Activated CD8-positive, alpha-beta T cell treated with anti-CD3 and anti-CD28 coated beads for 36 hours (primary cell): ENCODE measurements at regions not wholly inside any gene's neighbourhood (a gene's known extent, or its start where the extent isn't known, plus 50 kb on each side); places are given as distances from the start of the nearest gene placed in this dataset.

Experiments used
- ATAC-seq: fragments of 200-7000 bp; cut with Tn5 transposase; one replicate; pipeline ENCODE4 v1.10.0; 2021; ENCODE audit warnings: mild to moderate bottlenecking, moderate library complexity
- CTCF ChIA-PET: fragments of 350-600 bp; sonication (Branson Sonifier 250); formaldehyde crosslinking; loops from one replicate; lab custom pipeline; 2021; ENCODE audit warnings: antibody characterized with exemption; lab: Charles Lee
- POLR2A ChIA-PET: fragments of 350-600 bp; sonication (Branson Sonifier 250); formaldehyde crosslinking; loops from one replicate; lab custom pipeline; 2021; ENCODE audit warnings: antibody characterized with exemption; lab: Charles Lee
- DNase-seq: peaks from one replicate; pipeline ENCODE4 v3.0.0-alpha.2; 2020
- H3K27ac Mint-ChIP-seq: one replicate; pipeline ENCODE4 v1.8.0; 2021; ENCODE audit warnings: mild to moderate bottlenecking, mixed read lengths
- H3K27me3 Mint-ChIP-seq: one replicate; pipeline ENCODE4 v1.8.0; 2021; ENCODE audit warnings: mixed read lengths
- H3K36me3 Mint-ChIP-seq: one replicate; pipeline ENCODE4 v1.8.0; 2021; ENCODE audit warnings: low read depth, mixed read lengths
- H3K4me1 Mint-ChIP-seq: one replicate; pipeline ENCODE4 v1.8.0; 2021; ENCODE audit warnings: low read depth, mixed read lengths
- H3K4me3 Mint-ChIP-seq: one replicate; pipeline ENCODE4 v1.8.0; 2021; ENCODE audit warnings: mild to moderate bottlenecking, moderate library complexity, mixed read lengths
- H3K9me3 Mint-ChIP-seq: one replicate; pipeline ENCODE4 v1.8.0; 2021; ENCODE audit warnings: mixed read lengths
- CTCF ChIP-seq: fragments of 200-600 bp; IDR thresholded peaks from one replicate; pipeline ENCODE4 v1.8.0; 2022; ENCODE audit warnings: antibody characterized with exemption, mild to moderate bottlenecking
- intact Hi-C: fragments of 100-400 bp; cut with micrococcal nuclease; formaldehyde crosslinking; loops from one replicate; pipeline ENCODE4 v1.10.0; 2022

DNA sequence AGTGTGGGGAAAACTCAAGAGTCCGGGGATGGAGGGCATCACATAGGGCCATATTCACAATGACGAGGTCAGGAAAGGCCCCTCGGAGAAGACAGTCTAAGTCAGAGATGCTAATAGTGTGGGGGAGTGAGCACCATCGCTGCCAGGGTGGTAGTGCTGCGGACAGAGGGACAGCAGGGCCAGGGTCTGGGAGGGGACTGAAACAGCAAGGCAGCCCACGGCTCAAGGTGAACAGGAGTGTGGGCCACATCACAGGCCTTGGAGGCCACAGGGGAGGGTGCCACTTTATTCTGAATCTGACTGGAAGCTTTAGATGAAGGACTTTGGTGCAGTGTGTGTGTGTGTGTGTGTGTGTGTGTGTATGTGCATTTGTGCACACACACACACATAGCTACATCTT lies 130.9 kb upstream of the GLI2 start:
- no peak overlapping the region for H3K4me3 Mint-ChIP-seq
- intact Hi-C loops, result no loop called here

DNA sequence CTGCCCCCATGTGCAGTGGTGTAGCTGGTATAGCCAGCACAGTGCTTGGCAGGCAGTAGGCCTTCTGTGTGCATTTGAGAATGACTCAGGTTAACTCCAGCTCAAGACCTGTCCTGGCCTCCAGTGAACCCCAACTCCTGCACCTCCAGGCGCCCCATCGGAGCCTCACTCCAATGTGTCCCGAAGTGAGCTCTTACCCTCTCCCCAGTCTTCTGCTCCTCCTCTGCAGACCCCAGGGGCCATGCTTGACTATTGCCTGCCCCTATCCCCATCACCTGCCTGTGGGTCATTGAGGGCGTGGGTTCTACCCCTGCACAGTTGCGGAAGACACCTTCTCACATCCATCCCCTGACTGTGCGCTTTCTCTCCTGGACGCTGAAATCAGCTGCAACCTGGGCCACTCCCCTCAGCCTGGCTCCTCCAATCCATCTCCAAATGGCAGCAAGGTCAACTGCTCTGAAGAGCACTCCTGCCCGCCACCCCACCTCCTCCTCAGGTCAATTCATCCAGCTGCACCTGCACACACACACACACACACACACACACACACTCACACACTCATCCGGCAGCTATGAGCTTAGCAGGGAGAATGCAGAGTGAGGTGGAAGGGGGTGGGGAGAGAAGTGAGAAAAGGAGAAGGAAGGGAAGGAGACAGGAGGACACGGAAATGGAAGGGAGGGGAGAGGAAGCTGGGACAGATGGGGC lies 130.3 kb upstream of the GLI2 start:
- Mint-ChIP-seq H3K27ac (no peak overlapping the region), H3K36me3 (no peaks in the 10 kb centered on the region), H3K4me1 (no peaks in the 10 kb centered on the region), H3K27me3 (peaks cover 6% of the 10 kb centered on the region), H3K9me3 (no peaks in the 10 kb centered on the region), H3K4me3 (no peak overlapping the region)
- ChIA-PET CTCF (no interaction called here), POLR2A (no interaction called here)
- intact Hi-C loops, result no loop called here
- ATAC-seq (no peak), DNase-seq (no peak)
- TF ChIP-seq CTCF, result no peak

More for the DNA sequence above, 130.9 kb upstream of the GLI2 start:
- no peaks in the 10 kb centered on the region for H3K4me1 Mint-ChIP-seq
- TF ChIP-seq CTCF, result no peak
- no peak for DNase-seq
- ATAC-seq, result no peak
- POLR2A ChIA-PET, result no interaction called here
- H3K27me3 Mint-ChIP-seq, result peaks cover 6% of the 10 kb centered on the region
- H3K27ac Mint-ChIP-seq, result no peak overlapping the region
- H3K9me3 Mint-ChIP-seq, result no peaks in the 10 kb centered on the region
- CTCF ChIA-PET, result no interaction called here
- H3K36me3 Mint-ChIP-seq, result no peaks in the 10 kb centered on the region

DNA sequence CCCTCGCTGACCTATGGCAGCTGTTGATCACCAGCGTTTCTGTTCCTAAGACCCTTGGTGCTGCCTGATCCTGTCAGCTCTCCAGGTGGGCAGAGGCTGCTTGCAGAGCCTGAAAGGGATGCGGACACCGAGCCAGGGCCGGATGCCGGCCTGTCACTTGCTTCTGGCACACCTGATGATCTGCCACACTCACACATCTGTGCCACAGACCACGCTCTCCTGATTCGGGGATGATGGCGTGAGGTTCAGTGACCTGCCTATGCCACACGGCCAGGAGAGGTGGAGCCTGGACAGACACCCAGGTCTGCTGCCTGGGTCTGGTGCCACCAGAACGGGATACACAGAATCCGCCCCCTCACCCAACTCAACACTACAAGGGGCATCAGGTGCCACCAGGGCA lies 129.4 kb upstream of the GLI2 start:
- intact Hi-C loops, result no loop called here
- CTCF ChIA-PET, result no interaction called here
- Mint-ChIP-seq H3K36me3 (no peaks in the 10 kb centered on the region), H3K4me3 (no peak overlapping the region), H3K27me3 (peaks cover 6% of the 10 kb centered on the region), H3K27ac (no peak overlapping the region), H3K9me3 (no peaks in the 10 kb centered on the region), H3K4me1 (no peaks in the 10 kb centered on the region)
- TF ChIP-seq CTCF, result no peak
- POLR2A ChIA-PET, result no interaction called here
- DNase-seq (no peak), ATAC-seq (no peak)

- Mint-ChIP-seq H3K27ac (no peak overlapping the region), H3K4me1 (no peaks in the 10 kb centered on the region), H3K27me3 (peaks cover 6% of the 10 kb centered on the region), H3K9me3 (no peaks in the 10 kb centered on the region), H3K4me3 (no peak overlapping the region), H3K36me3 (no peaks in the 10 kb centered on the region)
- intact Hi-C loops, result no loop called here
- ATAC-seq, result no peak
- TF ChIP-seq CTCF, result no peak
- DNase-seq, result no peak
- ChIA-PET POLR2A (interaction anchor here (0.7 kb wide), 1 partner anchor 265 kb away, joined by 3 read pairs; no protein-coding TSS in a partner anchor), CTCF (no interaction called here)
Measured at GRCh38 chr2:120606931-120607330, 128.7 kb upstream of the GLI2 start.

- Mint-ChIP-seq H3K4me3 (no peak overlapping the region), H3K9me3 (no peaks in the 10 kb centered on the region), H3K4me1 (no peaks in the 10 kb centered on the region), H3K27me3 (peaks cover 6% of the 10 kb centered on the region), H3K36me3 (no peaks in the 10 kb centered on the region), H3K27ac (no peak overlapping the region)
- CTCF ChIA-PET, result no interaction called here
- POLR2A ChIA-PET, result interaction anchor here (0.7 kb wide), 1 partner anchor 265 kb away, joined by 3 read pairs; no protein-coding TSS in a partner anchor
- no peak for DNase-seq
- ATAC-seq, result no peak
- intact Hi-C loops, result no loop called here
- no peak for TF ChIP-seq CTCF
Measured at GRCh38 chr2:120607506-120607905, 128.2 kb upstream of the GLI2 start.
